ENCODE measurements at regions not wholly inside any gene's neighbourhood (a gene's known extent, or its start where the extent isn't known, plus 50 kb on each side); places are given as distances from the start of the nearest gene placed in this dataset.

- intact Hi-C loops (cut with DNase I), result no loop called here
- no peak for ATAC-seq
- Histone ChIP-seq H3K4me3 (no peak overlapping the region), H3K27me3 (ENCODE audit: low read depth) (no peaks in the 10 kb centered on the region), H3K36me3 (no peaks in the 10 kb centered on the region), H3K4me1 (no peaks in the 10 kb centered on the region), H3K9me3 (no peaks in the 10 kb centered on the region), H3K27ac (no peak overlapping the region)
- TF ChIP-seq CTCF (IDR thresholded peaks at IDR 0.05), result no peak
- DNase-seq, result no peak
These were observed 92.9 kb upstream of the SYNDIG1 start for GRCh38 chr20:24376311-24377099.

- Histone ChIP-seq H3K27me3 (ENCODE audit: low read depth) (no peaks in the 10 kb centered on the region), H3K9me3 (no peaks in the 10 kb centered on the region), H3K27ac (no peak overlapping the region), H3K4me3 (no peak overlapping the region), H3K36me3 (no peaks in the 10 kb centered on the region), H3K4me1 (no peaks in the 10 kb centered on the region)
- no peak for ATAC-seq
- DNase-seq, result no peak
- intact Hi-C loops (cut with DNase I), result no loop called here
- no peak for TF ChIP-seq CTCF (IDR thresholded peaks at IDR 0.05)
These were observed 96.1 kb upstream of the SYNDIG1 start for GRCh38 chr20:24373372-24373771.

- Histone ChIP-seq H3K4me3 (no peak overlapping the region), H3K27me3 (ENCODE audit: low read depth) (no peaks in the 10 kb centered on the region), H3K4me1 (no peaks in the 10 kb centered on the region), H3K36me3 (no peaks in the 10 kb centered on the region), H3K9me3 (no peaks in the 10 kb centered on the region), H3K27ac (no peak overlapping the region)
- TF ChIP-seq CTCF (IDR thresholded peaks at IDR 0.05), result no peak
- no peak for DNase-seq
- peak in 1 of 2 donors; percentile 23 for ATAC-seq
- intact Hi-C loops (cut with DNase I), result no loop called here
These were observed 98.3 kb upstream of the SYNDIG1 start for GRCh38 chr20:24370911-24371695.

- H3K36me3 ChIP-seq, result no peaks in the 10 kb centered on the region
- no peak overlapping the region for H3K27ac ChIP-seq
- H3K27me3 ChIP-seq (ENCODE audit: low read depth), result no peaks in the 10 kb centered on the region
- no peaks in the 10 kb centered on the region for H3K9me3 ChIP-seq
- DNase-seq (no peak), ATAC-seq (no peak)
- no peaks in the 10 kb centered on the region for H3K4me1 ChIP-seq
- H3K4me3 ChIP-seq, result no peak overlapping the region
- no peak for TF ChIP-seq CTCF (IDR thresholded peaks at IDR 0.05)
- intact Hi-C loops (cut with DNase I), result no loop called here
These were observed 99.2 kb upstream of the SYNDIG1 start for GRCh38 chr20:24370249-24370648.

- no peak for DNase-seq
- H3K27ac ChIP-seq, result no peak overlapping the region
- no peaks in the 10 kb centered on the region for H3K36me3 ChIP-seq
- H3K27me3 ChIP-seq (ENCODE audit: low read depth), result no peaks in the 10 kb centered on the region
- no peak for ATAC-seq
- TF ChIP-seq CTCF (IDR thresholded peaks at IDR 0.05), result no peak
- H3K9me3 ChIP-seq, result no peaks in the 10 kb centered on the region
- intact Hi-C loops (cut with DNase I), result no loop called here
- H3K4me1 ChIP-seq, result no peaks in the 10 kb centered on the region
- H3K4me3 ChIP-seq, result no peak overlapping the region
These were observed 101.2 kb upstream of the SYNDIG1 start for GRCh38 chr20:24368253-24368652.
